Breast epithelium (tissue), 3 donors: ENCODE measurements at regions not wholly inside any gene's neighbourhood (a gene's known extent, or its start where the extent isn't known, plus 50 kb on each side); places are given as distances from the start of the nearest gene placed in this dataset.

Experiments used
- CTCF ChIP-seq, 3 donors: fragments of 450-650 bp; IDR thresholded peaks; one replicate each; pipeline ENCODE4 v1.5.1; 2016 to 2017; ENCODE audit warnings: antibody characterized with exemption in 3 of 3, mild to moderate bottlenecking in 3 of 3, moderate library complexity in 3 of 3
- POLR2AphosphoS5 ChIP-seq, 3 donors: sonication (generic); formaldehyde crosslinking; IDR thresholded peaks; one replicate each; pipeline ENCODE4 v1.6.1; 2017; ENCODE audit warnings: antibody characterized with exemption in 3 of 3

- TF ChIP-seq CTCF (IDR thresholded peaks at IDR 0.05) (no peak), POLR2AphosphoS5 (IDR thresholded peaks at IDR 0.05) (no peak)
These were observed 459.7 kb downstream of the BTG1 start for GRCh38 chr12:91685917-91686316.
